ENCODE measurements at regions not wholly inside any gene's neighbourhood (a gene's known extent, or its start where the extent isn't known, plus 50 kb on each side); places are given as distances from the start of the nearest gene placed in this dataset.

DNA sequence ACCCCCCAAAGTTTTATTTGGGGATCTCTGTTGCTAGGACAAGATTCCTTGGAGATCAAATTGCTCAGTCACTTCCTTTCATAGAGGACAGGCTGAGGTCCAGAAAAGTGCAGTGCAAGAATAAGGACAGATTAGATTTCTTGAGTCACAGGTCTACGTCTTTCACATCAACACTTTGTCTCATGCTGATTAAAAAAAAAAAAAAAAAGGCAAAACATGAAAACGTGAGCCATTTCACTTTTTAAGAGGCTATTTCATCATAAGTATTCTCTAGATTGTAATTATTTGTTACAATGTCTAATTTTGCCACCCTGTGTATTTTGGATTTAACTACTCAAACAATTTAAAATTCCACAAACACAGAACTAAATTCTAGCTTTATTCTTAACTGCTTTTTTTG lies 647.0 kb downstream of the TRAM1L1 start:
- DNase-seq (ENCODE audit: low read depth in 2 of 2): no peak

- DNase-seq (ENCODE audit: low read depth in 2 of 2): no peak
Measured at GRCh38 chr4:116427666-116428065, 657.7 kb downstream of the TRAM1L1 start.

GRCh38 chr4:116413222-116413621 lies 672.2 kb downstream of the TRAM1L1 start:
- DNase-seq (ENCODE audit: low read depth in 2 of 2): no peak

GRCh38 chr4:116401293-116401692 lies 684.1 kb downstream of the TRAM1L1 start:
- DNase-seq (ENCODE audit: low read depth in 2 of 2): no peak

- DNase-seq (ENCODE audit: low read depth in 2 of 2): no peak
Measured at GRCh38 chr4:116400480-116400879, 684.9 kb downstream of the TRAM1L1 start.

- no peak for DNase-seq (ENCODE audit: low read depth in 2 of 2)
Measured at GRCh38 chr4:116397714-116398113, 687.7 kb downstream of the TRAM1L1 start.

DNA sequence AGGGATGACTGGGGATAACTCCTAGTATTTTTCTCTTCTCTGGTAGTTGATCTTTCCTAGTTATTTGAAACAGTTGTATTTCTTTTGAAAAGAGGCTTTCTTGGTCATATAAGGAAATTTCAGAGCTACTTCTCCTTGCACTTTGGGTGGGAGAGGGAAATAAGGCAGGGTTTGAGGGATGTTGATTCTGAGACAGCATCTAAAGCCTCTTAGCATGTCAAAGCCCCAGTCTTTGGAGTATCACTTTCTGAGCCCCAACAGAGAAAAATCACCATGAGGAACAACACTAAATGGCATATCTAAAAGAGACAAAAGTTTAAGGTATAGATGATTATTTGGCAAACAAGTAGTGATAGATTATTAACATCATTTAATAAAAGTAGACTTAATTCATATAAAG lies 688.1 kb downstream of the TRAM1L1 start:
- DNase-seq (ENCODE audit: low read depth in 2 of 2): no peak

- no peak for DNase-seq (ENCODE audit: low read depth in 2 of 2)
Measured at GRCh38 chr4:116395408-116395807, 690.0 kb downstream of the TRAM1L1 start.

DNA sequence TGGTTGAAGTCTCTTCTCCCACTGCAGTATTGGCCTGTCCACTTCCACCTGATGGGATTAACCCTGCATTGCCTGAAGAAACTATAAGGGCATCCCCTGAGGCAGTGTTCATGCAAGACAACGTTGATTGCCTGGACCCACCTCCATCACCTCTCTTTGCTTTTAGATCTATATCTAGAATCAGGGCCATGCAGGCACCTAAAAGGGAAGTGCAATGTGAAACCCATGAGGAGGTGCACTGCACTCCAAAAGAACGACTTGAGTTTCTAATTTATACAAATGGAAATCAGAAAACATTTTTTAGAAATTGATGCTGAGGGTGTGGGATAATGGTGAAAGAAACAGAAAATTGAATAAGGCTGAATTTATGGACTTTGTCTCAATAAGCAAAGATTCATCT lies 694.4 kb downstream of the TRAM1L1 start:
- no peak for DNase-seq (ENCODE audit: low read depth in 2 of 2)

GRCh38 chr4:116389139-116389538 lies 696.2 kb downstream of the TRAM1L1 start:
- DNase-seq (ENCODE audit: low read depth in 2 of 2): no peak

DNA sequence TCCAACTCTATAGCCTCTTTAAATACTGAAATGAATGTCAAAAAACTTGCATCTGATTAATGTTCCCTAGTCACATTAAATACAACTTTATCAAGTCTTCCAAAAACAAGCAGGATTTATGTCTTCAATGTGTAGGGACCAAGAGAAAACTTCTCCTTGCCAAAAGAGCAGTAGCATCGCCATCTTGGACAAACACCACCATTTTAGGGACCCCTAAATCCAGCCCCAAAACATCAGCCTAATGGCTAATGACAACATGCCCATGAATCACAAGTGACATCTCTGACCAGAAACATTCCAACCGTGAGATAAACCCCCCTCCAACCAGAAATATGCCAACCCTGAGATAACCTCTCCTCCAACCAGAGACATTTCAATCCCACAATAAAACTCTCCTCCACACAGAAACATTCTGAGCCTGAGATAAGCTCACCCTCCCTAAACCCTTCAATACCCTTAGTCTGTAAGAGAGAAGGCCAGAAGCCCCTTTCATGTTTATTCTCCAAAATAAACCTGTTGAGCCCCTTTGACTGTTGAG lies 697.4 kb downstream of the TRAM1L1 start:
- no peak for DNase-seq (ENCODE audit: low read depth in 2 of 2)

- no peak for DNase-seq (ENCODE audit: low read depth in 2 of 2)
Measured at GRCh38 chr4:116386856-116387255, 698.5 kb downstream of the TRAM1L1 start.

DNA sequence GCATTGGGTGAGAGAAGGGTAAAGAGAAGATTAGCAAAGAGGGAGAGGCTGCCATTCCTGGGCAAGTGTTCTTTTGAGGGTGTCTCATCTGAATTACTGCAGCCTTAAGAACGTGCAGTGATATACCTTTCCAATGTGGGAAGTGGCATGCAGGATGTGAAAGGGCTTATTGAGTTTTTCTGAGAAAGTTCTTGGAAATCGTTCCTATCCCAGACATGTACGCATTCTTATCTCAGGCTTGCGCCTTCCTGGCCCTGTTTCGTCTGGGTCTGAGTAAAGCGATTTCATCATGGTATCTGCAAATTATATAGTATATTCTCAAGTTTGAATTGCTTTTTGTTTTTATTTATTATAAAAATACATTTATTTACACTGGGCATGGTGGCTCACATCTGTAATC lies 699.8 kb downstream of the TRAM1L1 start:
- DNase-seq (ENCODE audit: low read depth in 2 of 2): no peak

GRCh38 chr4:116374815-116375214 lies 710.6 kb downstream of the TRAM1L1 start:
- no peak for DNase-seq (ENCODE audit: low read depth in 2 of 2)

DNA sequence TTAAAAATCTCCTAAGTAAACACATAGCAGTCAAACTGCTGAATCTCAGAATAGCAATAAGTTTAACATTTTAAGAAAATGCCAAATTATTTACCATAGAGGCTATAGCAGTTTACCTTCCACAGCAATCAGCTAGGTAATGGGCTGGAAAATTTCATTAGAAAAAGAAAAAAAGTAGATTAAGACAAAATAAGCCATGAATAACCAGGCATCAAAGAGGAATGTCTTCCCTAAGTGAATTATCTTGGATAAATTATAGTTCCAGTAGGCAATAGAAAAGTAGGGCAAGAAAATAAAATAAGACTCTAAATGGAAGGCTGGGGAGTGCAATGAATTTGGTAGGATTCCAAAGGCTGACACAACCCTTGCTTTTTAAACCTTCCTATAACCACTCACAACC lies 722.8 kb downstream of the TRAM1L1 start:
- no peak for DNase-seq (ENCODE audit: low read depth in 2 of 2)

GRCh38 chr4:116361790-116362189 lies 723.6 kb downstream of the TRAM1L1 start:
- DNase-seq (ENCODE audit: low read depth in 2 of 2): no peak

GRCh38 chr4:116358633-116359222 lies 726.6 kb downstream of the TRAM1L1 start:
- DNase-seq (ENCODE audit: low read depth in 2 of 2): peak; percentile 4 to 21

DNA sequence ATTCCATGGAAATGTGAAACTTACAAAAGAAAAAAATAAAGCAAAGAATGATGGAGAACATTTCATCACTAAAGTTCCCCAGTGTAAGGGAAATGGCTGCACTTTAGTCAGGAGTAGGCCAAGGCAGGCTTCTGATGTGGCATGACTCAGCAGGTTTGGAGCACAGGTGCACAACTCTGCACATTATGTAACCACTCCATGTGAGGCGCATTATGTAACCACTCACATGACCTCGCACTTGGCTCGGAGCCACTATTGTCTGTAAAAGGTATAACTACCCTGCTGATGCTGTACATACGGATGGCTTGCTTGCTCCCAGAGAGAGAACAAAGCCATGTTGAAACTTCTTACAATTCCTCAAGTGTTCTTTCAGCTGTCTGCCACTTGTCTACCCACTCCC lies 727.6 kb downstream of the TRAM1L1 start:
- no peak for DNase-seq (ENCODE audit: low read depth in 2 of 2)

GRCh38 chr4:116346750-116347149 lies 738.6 kb downstream of the TRAM1L1 start:
- no peak for DNase-seq (ENCODE audit: low read depth in 2 of 2)

- no peak for DNase-seq (ENCODE audit: low read depth in 2 of 2)
Measured at GRCh38 chr4:116343809-116344208, 741.6 kb downstream of the TRAM1L1 start.

- DNase-seq (ENCODE audit: low read depth in 2 of 2): no peak
Measured at GRCh38 chr4:116342143-116342542, 743.2 kb downstream of the TRAM1L1 start.

DNA sequence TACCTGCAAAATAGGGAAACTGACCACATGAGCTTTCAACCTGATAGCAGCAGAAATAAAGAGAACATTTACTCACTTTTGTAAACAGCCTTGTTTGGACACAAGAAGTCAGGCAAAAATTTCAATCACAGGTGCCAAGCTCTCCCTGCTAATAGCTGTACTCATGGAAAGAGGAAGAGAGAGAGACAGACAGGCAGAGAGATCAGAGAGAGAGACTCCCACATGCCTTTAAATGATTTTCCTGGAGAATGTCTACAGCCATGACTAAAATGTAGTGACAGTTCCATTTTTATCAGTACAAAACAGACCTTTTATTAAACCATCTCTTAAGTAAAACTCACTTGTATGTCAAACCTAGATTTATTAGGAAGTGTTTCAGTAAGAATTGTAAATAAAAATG lies 752.9 kb downstream of the TRAM1L1 start:
- DNase-seq (ENCODE audit: low read depth in 2 of 2): no peak

- no peak for DNase-seq (ENCODE audit: low read depth in 2 of 2)
Measured at GRCh38 chr4:116328261-116328860, 757.0 kb downstream of the TRAM1L1 start.

DNA sequence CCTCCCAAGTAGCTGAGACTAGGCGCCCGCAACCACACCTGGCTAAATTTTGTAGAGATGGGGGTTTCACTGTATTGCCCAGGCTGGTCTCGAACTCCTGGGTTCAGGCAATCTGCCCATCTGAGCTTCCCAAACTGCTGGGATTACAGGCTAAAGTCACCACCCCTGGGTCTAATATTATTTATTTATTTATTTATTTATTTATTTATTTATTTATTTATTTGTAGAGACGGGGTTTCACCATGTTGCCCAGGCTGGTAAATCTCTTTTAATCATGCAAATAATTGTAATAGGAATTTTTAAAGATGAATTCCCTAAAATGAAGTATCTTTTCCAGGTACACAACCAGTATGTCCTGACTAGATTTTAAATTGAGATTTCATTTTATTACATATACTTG lies 761.8 kb downstream of the TRAM1L1 start:
- no peak for DNase-seq (ENCODE audit: low read depth in 2 of 2)
